Endothelial cell (in vitro differentiated cells): ENCODE measurements at regions not wholly inside any gene's neighbourhood (a gene's known extent, or its start where the extent isn't known, plus 50 kb on each side); places are given as distances from the start of the nearest gene placed in this dataset.

ENCODE experiments used
- DNase-seq: peaks from one replicate; pipeline ENCODE4 v3.0.0; 2021; ENCODE audit warnings: low spot score
- H3K27ac Mint-ChIP-seq: one replicate; pipeline ENCODE4 v1.8.0; 2021; ENCODE audit warnings: mixed read lengths, inconsistent platforms; ENCODE audit not compliant: unreplicated experiment
- H3K27me3 Mint-ChIP-seq: one replicate; pipeline ENCODE4 v1.8.0; 2021; ENCODE audit warnings: mild to moderate bottlenecking, moderate library complexity, mixed read lengths, inconsistent platforms; ENCODE audit not compliant: unreplicated experiment
- H3K36me3 Mint-ChIP-seq: one replicate; pipeline ENCODE4 v1.8.0; 2021; ENCODE audit warnings: mild to moderate bottlenecking, low read depth, mixed read lengths, inconsistent platforms; ENCODE audit not compliant: unreplicated experiment
- H3K4me1 Mint-ChIP-seq: one replicate; pipeline ENCODE4 v1.8.0; 2021; ENCODE audit warnings: mild to moderate bottlenecking, mixed read lengths, inconsistent platforms; ENCODE audit not compliant: unreplicated experiment
- H3K4me3 Mint-ChIP-seq: one replicate; pipeline ENCODE4 v1.8.0; 2021; ENCODE audit warnings: mild to moderate bottlenecking, mixed read lengths, inconsistent platforms; ENCODE audit not compliant: unreplicated experiment
- H3K9me3 Mint-ChIP-seq: one replicate; pipeline ENCODE4 v1.8.0; 2021; ENCODE audit warnings: mixed read lengths, inconsistent platforms; ENCODE audit not compliant: unreplicated experiment
- TF ChIP-seq, protein P1 (sequence below): fragments of 200-600 bp; sonication (generic); IDR thresholded peaks from one replicate; pipeline ENCODE4 v1.5.0; 2021; ENCODE audit warnings: antibody characterized with exemption; ENCODE audit not compliant: unreplicated experiment

DNA sequence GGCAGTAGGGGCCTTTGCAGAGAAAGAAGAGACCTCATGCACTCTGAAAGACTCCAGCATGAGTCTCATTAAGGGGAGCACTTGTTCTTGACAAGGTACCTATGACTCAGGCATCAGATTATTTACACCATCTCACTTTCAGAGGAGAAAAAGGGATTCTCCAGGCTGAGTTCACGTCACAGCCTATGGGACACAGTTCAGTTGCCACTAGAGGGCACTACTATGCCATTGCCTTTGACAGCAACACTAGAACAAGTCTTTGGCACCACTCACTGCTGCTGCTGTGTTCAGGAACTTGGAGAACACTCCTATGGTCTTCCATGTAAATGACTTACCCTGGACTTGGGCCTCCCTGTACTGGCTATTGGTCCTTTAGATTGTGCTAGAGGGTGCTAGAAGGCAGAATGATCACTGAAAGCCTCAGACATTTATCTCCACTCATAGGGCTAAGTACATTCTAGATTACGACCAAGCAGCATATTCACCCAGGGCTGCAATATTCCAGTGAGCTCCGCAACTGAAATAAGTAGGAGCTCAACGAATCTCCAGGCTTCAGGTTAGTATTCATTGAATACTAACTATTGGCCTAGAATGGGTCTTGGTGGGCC, 225.1 kb upstream of the CA10 start:
- Mint-ChIP-seq H3K4me3 (no peak overlapping the region), H3K36me3 (no peaks in the 10 kb centered on the region), H3K27me3 (no peaks in the 10 kb centered on the region), H3K4me1 (no peaks in the 10 kb centered on the region), H3K9me3 (no peaks in the 10 kb centered on the region), H3K27ac (no peak overlapping the region)
- TF ChIP-seq, protein P1, sequence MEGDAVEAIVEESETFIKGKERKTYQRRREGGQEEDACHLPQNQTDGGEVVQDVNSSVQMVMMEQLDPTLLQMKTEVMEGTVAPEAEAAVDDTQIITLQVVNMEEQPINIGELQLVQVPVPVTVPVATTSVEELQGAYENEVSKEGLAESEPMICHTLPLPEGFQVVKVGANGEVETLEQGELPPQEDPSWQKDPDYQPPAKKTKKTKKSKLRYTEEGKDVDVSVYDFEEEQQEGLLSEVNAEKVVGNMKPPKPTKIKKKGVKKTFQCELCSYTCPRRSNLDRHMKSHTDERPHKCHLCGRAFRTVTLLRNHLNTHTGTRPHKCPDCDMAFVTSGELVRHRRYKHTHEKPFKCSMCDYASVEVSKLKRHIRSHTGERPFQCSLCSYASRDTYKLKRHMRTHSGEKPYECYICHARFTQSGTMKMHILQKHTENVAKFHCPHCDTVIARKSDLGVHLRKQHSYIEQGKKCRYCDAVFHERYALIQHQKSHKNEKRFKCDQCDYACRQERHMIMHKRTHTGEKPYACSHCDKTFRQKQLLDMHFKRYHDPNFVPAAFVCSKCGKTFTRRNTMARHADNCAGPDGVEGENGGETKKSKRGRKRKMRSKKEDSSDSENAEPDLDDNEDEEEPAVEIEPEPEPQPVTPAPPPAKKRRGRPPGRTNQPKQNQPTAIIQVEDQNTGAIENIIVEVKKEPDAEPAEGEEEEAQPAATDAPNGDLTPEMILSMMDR = peak; percentile 41
- peak; percentile 63 for DNase-seq

DNA sequence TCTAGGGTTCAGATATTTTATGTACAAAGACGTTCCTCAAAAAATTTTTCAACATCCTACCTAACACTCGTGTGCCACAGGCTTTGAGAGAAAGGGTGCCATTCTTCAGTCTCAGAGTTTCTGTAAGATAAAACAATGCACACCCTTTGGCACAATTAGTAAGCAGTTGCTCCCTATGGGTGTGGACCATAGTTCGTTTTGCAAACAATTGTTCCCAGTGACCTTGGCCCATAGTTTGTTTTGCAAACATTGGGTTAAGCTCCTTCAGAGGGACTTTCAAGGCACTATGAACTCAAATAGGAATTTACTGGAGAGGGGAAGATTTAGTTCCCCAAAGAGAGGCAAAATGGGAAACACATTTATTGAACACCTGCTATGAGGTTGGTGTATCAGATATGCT, 220.3 kb upstream of the CA10 start:
- DNase-seq = no peak
- no peaks in the 10 kb centered on the region for H3K9me3 Mint-ChIP-seq
- no peaks in the 10 kb centered on the region for H3K27me3 Mint-ChIP-seq
- no peak overlapping the region for H3K27ac Mint-ChIP-seq
- H3K4me3 Mint-ChIP-seq = no peak overlapping the region
- TF ChIP-seq, protein P1 = no peak
- H3K36me3 Mint-ChIP-seq = no peaks in the 10 kb centered on the region
- no peaks in the 10 kb centered on the region for H3K4me1 Mint-ChIP-seq

DNA sequence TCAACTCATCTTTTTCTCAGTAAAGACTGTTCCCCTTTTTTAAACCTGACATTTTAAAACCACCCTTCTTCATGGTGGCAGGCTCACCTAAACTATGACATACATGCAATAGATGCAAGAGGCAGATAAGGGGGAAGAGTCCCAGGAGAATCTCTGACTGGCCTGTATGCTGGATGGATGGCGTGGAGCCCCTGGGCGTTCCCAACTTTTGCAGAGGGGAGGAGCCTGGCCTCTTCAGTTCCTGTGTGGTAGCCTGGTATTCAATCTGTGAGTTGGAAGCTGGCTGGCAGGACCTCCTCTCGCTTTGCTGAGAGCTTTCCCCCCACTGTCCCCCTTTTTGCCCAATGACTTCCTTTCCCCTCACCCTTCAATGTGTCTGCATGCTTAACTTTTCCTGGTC, 217.6 kb upstream of the CA10 start:
- no peak for DNase-seq
- Mint-ChIP-seq H3K9me3 (no peaks in the 10 kb centered on the region), H3K27me3 (no peaks in the 10 kb centered on the region), H3K4me1 (no peaks in the 10 kb centered on the region), H3K36me3 (no peaks in the 10 kb centered on the region), H3K4me3 (no peak overlapping the region), H3K27ac (no peak overlapping the region)
- TF ChIP-seq, protein P1 = no peak

DNA sequence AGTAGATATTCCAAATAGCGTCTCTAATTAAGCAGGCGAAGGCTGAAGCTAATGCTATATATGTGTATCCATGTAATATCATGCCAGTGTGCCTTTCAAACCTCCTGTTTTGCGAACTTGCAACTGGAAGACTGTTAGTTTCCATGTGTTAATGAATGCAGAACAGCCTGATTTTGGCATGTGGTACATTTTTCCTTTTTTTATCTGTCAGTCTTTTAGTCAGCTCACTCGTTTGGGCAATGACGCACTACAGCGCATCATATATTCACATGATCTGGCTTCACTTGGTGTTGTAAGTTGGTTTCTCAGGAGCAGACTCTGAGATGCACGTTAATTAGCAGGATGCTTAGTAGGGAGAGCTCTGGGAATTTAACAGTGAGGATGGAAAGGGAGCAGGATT, 210.4 kb upstream of the CA10 start:
- no peaks in the 10 kb centered on the region for H3K27me3 Mint-ChIP-seq
- TF ChIP-seq, protein P1 = no peak
- no peak overlapping the region for H3K27ac Mint-ChIP-seq
- H3K36me3 Mint-ChIP-seq = no peaks in the 10 kb centered on the region
- H3K4me1 Mint-ChIP-seq = no peaks in the 10 kb centered on the region
- H3K4me3 Mint-ChIP-seq = no peak overlapping the region
- DNase-seq = no peak
- peaks cover 4% of the 10 kb centered on the region for H3K9me3 Mint-ChIP-seq

DNA sequence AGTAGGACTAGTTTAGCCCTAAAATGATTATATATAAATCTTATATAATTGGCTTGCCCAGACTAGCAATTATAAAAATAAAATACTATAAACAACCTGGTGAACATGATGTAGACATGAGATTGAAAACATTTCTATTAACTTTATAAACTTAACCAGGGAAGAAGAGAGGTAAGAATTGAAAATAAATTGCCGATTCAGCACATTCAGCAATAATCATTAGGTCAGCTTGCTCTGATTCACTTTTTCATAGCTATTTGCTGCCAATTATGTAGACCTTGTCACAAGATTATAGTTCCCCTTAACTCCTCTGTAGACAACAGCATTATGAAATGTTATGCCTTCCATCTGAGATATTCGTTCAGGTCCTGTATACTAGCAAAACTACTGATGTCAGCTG, 199.3 kb upstream of the CA10 start:
- TF ChIP-seq, protein P1 = no peak
- no peaks in the 10 kb centered on the region for H3K4me1 Mint-ChIP-seq
- no peaks in the 10 kb centered on the region for H3K36me3 Mint-ChIP-seq
- H3K27me3 Mint-ChIP-seq = peaks cover 1% of the 10 kb centered on the region
- no peak for DNase-seq
- no peaks in the 10 kb centered on the region for H3K9me3 Mint-ChIP-seq
- no peak overlapping the region for H3K4me3 Mint-ChIP-seq
- H3K27ac Mint-ChIP-seq = no peak overlapping the region
